Gastroesophageal sphincter (tissue), 4 donors: ENCODE measurements at regions not wholly inside any gene's neighbourhood (a gene's known extent, or its start where the extent isn't known, plus 50 kb on each side); places are given as distances from the start of the nearest gene placed in this dataset.

Experiments
- ATAC-seq: fragments of 150-250 bp; one replicate; pipeline ENCODE4 v1.9.1; 2016; ENCODE audit warnings: mild to moderate bottlenecking, moderate library complexity
- H3K27ac ChIP-seq, 4 donors: fragments of 200-600 bp; sonication (generic) in 3 of 4; 1 replicate in 3 of 4; 2 replicates in 1 of 4; pipeline ENCODE4 v1.5.1; 2016 to 2019
- H3K27me3 ChIP-seq: fragments of 200-600 bp; sonication (generic); one replicate; pipeline ENCODE4 v1.5.1; 2019
- H3K36me3 ChIP-seq, 2 donors: fragments of 200-600 bp; sonication (generic); one replicate each; pipeline ENCODE4 v1.5.1; 2019; ENCODE audit warnings: control low read depth in 1 of 2
- H3K4me1 ChIP-seq, 3 donors: fragments of 200-600 bp; sonication (generic); 1 replicate in 2 of 3; 2 replicates in 1 of 3; pipeline ENCODE4 v1.5.1; 2016 to 2019; ENCODE audit warnings: control low read depth in 2 of 3
- H3K4me3 ChIP-seq, 2 donors: fragments of 200-600 bp; sonication (generic); one replicate each; pipeline ENCODE4 v1.5.1; 2019; ENCODE audit warnings: mild to moderate bottlenecking in 1 of 2, moderate library complexity in 1 of 2
- H3K9me3 ChIP-seq, 3 donors: fragments of 200-600 bp; sonication (generic); one replicate each; pipeline ENCODE4 v1.5.1; 2017 to 2019; ENCODE audit warnings: control low read depth in 2 of 3
- EP300 ChIP-seq: sonication (generic); formaldehyde crosslinking; IDR thresholded peaks from one replicate; pipeline ENCODE4 v1.6.1; 2017; ENCODE audit warnings: antibody characterized with exemption, mild to moderate bottlenecking
- POLR2A ChIP-seq, 2 donors: fragments of 450-650 bp; IDR thresholded peaks; one replicate each; pipeline ENCODE4 v1.6.1; 2017; ENCODE audit warnings: antibody characterized with exemption in 2 of 2, mild to moderate bottlenecking in 2 of 2, moderate library complexity in 1 of 2
- POLR2AphosphoS5 ChIP-seq: sonication (generic); formaldehyde crosslinking; IDR thresholded peaks from one replicate; pipeline ENCODE4 v1.6.1; 2017; ENCODE audit warnings: antibody characterized with exemption
- WGBS, 2 donors: methylation state at CpG; one replicate each; pipeline ENCODE4 v1.1.5; 2018; ENCODE audit warnings: low coverage in 1 of 2; 5-methylcytosine and 5-hydroxymethylcytosine counted together
- TF ChIP-seq, protein P1 (sequence below), 4 experiments: fragments of 200-600 bp in 2 of 4; fragments of 450-650 bp in 2 of 4; sonication (generic) in 1 of 4; IDR thresholded peaks; one replicate each; pipeline ENCODE4 v1.5.1; 2017 to 2019; ENCODE audit warnings: antibody characterized with exemption in 4 of 4, mild to moderate bottlenecking in 2 of 4, moderate library complexity in 2 of 4

DNA sequence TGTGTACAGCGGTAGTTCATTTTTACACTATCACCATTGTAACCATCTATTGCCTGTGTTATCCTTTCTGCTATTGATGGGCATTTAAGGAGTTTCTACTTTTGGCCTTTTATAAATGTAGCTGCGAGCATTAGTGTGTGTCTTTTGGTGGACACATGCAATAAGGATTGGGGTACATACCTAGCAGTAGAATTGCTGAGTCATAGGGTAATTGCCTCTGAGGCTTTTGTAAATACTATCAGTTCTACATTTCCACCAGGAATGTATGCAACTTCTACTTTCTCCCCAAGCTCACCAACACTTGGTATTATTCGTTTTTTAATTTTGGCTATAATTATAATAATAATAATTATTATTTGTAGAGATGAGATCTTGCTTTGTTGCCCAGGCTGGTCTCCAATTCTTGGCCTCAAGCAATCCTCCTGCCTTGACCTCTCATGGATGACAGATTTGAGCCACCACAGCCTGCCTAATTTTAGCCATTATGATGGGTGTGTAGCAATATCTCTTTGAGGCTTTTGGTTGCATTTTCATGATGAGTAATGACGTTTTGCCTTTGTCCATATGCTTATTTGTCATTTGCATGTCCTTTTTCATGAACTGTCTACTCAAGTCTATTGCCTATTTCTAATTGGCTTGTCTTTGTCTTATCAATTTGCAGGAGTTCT, 277.0 kb downstream of the ACTR3B start:
- Histone ChIP-seq H3K9me3 (no peaks in the 10 kb centered on the region), H3K27ac (no peak overlapping the region), H3K4me3 (no peak overlapping the region), H3K36me3 (no peaks in the 10 kb centered on the region), H3K4me1 (no peaks in the 10 kb centered on the region), H3K27me3 (no peaks in the 10 kb centered on the region)
- 74 to 83% methylated on average over 4 of the region's 4 CpGs for WGBS, 2 donors
- TF ChIP-seq POLR2A (IDR thresholded peaks at IDR 0.05) (no peak), POLR2AphosphoS5 (no peak), EP300 (no peak)
- TF ChIP-seq, protein P1, sequence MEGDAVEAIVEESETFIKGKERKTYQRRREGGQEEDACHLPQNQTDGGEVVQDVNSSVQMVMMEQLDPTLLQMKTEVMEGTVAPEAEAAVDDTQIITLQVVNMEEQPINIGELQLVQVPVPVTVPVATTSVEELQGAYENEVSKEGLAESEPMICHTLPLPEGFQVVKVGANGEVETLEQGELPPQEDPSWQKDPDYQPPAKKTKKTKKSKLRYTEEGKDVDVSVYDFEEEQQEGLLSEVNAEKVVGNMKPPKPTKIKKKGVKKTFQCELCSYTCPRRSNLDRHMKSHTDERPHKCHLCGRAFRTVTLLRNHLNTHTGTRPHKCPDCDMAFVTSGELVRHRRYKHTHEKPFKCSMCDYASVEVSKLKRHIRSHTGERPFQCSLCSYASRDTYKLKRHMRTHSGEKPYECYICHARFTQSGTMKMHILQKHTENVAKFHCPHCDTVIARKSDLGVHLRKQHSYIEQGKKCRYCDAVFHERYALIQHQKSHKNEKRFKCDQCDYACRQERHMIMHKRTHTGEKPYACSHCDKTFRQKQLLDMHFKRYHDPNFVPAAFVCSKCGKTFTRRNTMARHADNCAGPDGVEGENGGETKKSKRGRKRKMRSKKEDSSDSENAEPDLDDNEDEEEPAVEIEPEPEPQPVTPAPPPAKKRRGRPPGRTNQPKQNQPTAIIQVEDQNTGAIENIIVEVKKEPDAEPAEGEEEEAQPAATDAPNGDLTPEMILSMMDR (IDR thresholded peaks at IDR 0.05), result no peak
- ATAC-seq, result no peak

- Histone ChIP-seq H3K9me3 (no peaks in the 10 kb centered on the region), H3K27ac (no peak overlapping the region), H3K4me1 (no peaks in the 10 kb centered on the region), H3K27me3 (no peaks in the 10 kb centered on the region), H3K4me3 (no peak overlapping the region), H3K36me3 (no peaks in the 10 kb centered on the region)
- TF ChIP-seq, protein P1 (IDR thresholded peaks at IDR 0.05), result no peak
- TF ChIP-seq POLR2AphosphoS5 (no peak), EP300 (no peak), POLR2A (IDR thresholded peaks at IDR 0.05) (no peak)
- no peak for ATAC-seq
- 75 to 88% methylated on average over 2 of the region's 9 CpGs for WGBS, 2 donors
These were observed 283.9 kb downstream of the ACTR3B start for GRCh38 chr7:153043440-153043839.

DNA sequence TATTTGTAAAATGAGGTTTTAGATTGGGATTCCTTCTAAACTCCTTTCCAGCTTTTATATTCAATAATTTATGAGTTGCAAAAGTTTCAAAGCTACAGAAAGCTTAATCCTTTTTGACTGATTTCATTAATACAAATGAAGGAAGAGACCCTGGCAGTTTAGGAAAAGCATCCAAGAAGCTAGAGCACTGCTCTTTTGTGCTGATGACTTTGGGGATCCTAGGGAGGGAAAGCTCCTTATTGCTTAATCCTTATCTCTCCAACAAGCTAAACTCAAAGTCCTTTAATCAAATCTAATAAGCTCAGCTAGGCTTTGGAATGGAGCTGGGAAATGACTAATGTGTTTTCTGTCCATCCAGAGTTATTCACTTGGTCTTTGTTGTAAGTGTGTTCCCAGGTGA, 285.4 kb downstream of the ACTR3B start:
- no peak overlapping the region for H3K27ac ChIP-seq
- no peaks in the 10 kb centered on the region for H3K27me3 ChIP-seq

GRCh38 chr7:153047079-153047959, 287.8 kb downstream of the ACTR3B start:
- Histone ChIP-seq H3K27ac (no peak overlapping the region), H3K4me3 (no peak overlapping the region), H3K27me3 (no peaks in the 10 kb centered on the region), H3K4me1 (no peaks in the 10 kb centered on the region), H3K36me3 (no peaks in the 10 kb centered on the region), H3K9me3 (peaks cover 0 to 11% (median 0%) of the 10 kb centered on the region in 3 donors)
- TF ChIP-seq EP300 (no peak), POLR2A (IDR thresholded peaks at IDR 0.05) (no peak), POLR2AphosphoS5 (no peak)
- TF ChIP-seq, protein P1 (IDR thresholded peaks at IDR 0.05), result no peak
- no peak for ATAC-seq
- WGBS, 2 donors, result 76 to 86% methylated on average over 9 to 16 of the region's 21 CpGs

More for the DNA sequence above, 285.4 kb downstream of the ACTR3B start:
- Histone ChIP-seq H3K9me3 (no peaks in the 10 kb centered on the region), H3K4me1 (no peaks in the 10 kb centered on the region), H3K36me3 (no peaks in the 10 kb centered on the region), H3K4me3 (no peak overlapping the region)
- ATAC-seq, result no peak
- TF ChIP-seq POLR2A (IDR thresholded peaks at IDR 0.05) (no peak), POLR2AphosphoS5 (no peak), EP300 (no peak)
- TF ChIP-seq, protein P1 (IDR thresholded peaks at IDR 0.05), result no peak

- 67 to 80% methylated on average over 5 of the region's 5 CpGs for WGBS, 2 donors
- ATAC-seq, result no peak
- H3K4me1 ChIP-seq, result no peaks in the 10 kb centered on the region
- H3K36me3 ChIP-seq, result no peaks in the 10 kb centered on the region
- H3K4me3 ChIP-seq, result no peak overlapping the region
- H3K27ac ChIP-seq, result no peak overlapping the region
- no peaks in the 10 kb centered on the region for H3K27me3 ChIP-seq
- peaks cover 0 to 11% (median 0%) of the 10 kb centered on the region in 3 donors for H3K9me3 ChIP-seq
- TF ChIP-seq POLR2AphosphoS5, result no peak
- TF ChIP-seq POLR2A (IDR thresholded peaks at IDR 0.05), result no peak
- TF ChIP-seq EP300, result no peak
- TF ChIP-seq, protein P1 (IDR thresholded peaks at IDR 0.05), result no peak
These were observed 292.7 kb downstream of the ACTR3B start for GRCh38 chr7:153052206-153052605.
